ENCODE measurements at regions not wholly inside any gene's neighbourhood (a gene's known extent, or its start where the extent isn't known, plus 50 kb on each side); places are given as distances from the start of the nearest gene placed in this dataset.

- Mint-ChIP-seq H3K27ac (no peak overlapping the region), H3K36me3 (no peaks in the 10 kb centered on the region), H3K9me3 (peaks cover 0 to 14% (median 6%) of the 10 kb centered on the region in 9 donors), H3K27me3 (peaks cover 0 to 8% (median 0%) of the 10 kb centered on the region in 5 donors), H3K4me1 (no peaks in the 10 kb centered on the region), H3K4me3 (no peak overlapping the region)
- POLR2A ChIA-PET: no interaction called here
- DNase-seq: no peak
- ATAC-seq: no peak
Measured at GRCh38 chr3:180092889-180093288, 56.2 kb upstream of the PEX5L start.

GRCh38 chr3:180093535-180093934, 56.8 kb upstream of the PEX5L start:
- H3K9me3 Mint-ChIP-seq: peaks cover 0 to 14% (median 6%) of the 10 kb centered on the region in 9 donors
- H3K27me3 Mint-ChIP-seq: peaks cover 0 to 8% (median 2%) of the 10 kb centered on the region in 5 donors
- POLR2A ChIA-PET: no interaction called here
- no peak overlapping the region for H3K4me3 Mint-ChIP-seq
- no peaks in the 10 kb centered on the region for H3K36me3 Mint-ChIP-seq
- H3K4me1 Mint-ChIP-seq: no peaks in the 10 kb centered on the region
- ATAC-seq (no peak), DNase-seq (no peak)
- H3K27ac Mint-ChIP-seq: no peak overlapping the region

GRCh38 chr3:180097626-180098025, 60.9 kb upstream of the PEX5L start:
- POLR2A ChIA-PET: no interaction called here
- no peaks in the 10 kb centered on the region for H3K4me1 Mint-ChIP-seq
- no peak overlapping the region for H3K4me3 Mint-ChIP-seq
- no peak overlapping the region for H3K27ac Mint-ChIP-seq
- ATAC-seq: no peak
- H3K9me3 Mint-ChIP-seq: peaks cover 0 to 4% (median 2%) of the 10 kb centered on the region in 9 donors
- peaks cover 0 to 4% (median 0%) of the 10 kb centered on the region in 5 donors for H3K27me3 Mint-ChIP-seq
- H3K36me3 Mint-ChIP-seq: no peaks in the 10 kb centered on the region
- no peak for DNase-seq

- ATAC-seq: no peak
- no peak for DNase-seq
- Mint-ChIP-seq H3K27me3 (peaks cover 0 to 4% (median 0%) of the 10 kb centered on the region in 5 donors), H3K36me3 (no peaks in the 10 kb centered on the region), H3K27ac (no peak overlapping the region), H3K4me1 (no peaks in the 10 kb centered on the region), H3K9me3 (peaks cover 0 to 13% (median 0%) of the 10 kb centered on the region in 9 donors), H3K4me3 (no peak overlapping the region)
- POLR2A ChIA-PET: no interaction called here
Measured at GRCh38 chr3:180102134-180102533, 65.4 kb upstream of the PEX5L start.

- Mint-ChIP-seq H3K4me3 (no peak overlapping the region), H3K36me3 (no peaks in the 10 kb centered on the region), H3K27me3 (peaks cover 0 to 4% (median 0%) of the 10 kb centered on the region in 5 donors), H3K9me3 (peaks cover 0 to 13% (median 0%) of the 10 kb centered on the region in 9 donors), H3K27ac (no peak overlapping the region), H3K4me1 (no peaks in the 10 kb centered on the region)
- POLR2A ChIA-PET: no interaction called here
- DNase-seq: no peak
- no peak for ATAC-seq
Measured at GRCh38 chr3:180102604-180103003, 65.9 kb upstream of the PEX5L start.

- POLR2A ChIA-PET: no interaction called here
Measured at GRCh38 chr3:180116203-180116602, 79.5 kb upstream of the PEX5L start.

GRCh38 chr3:180116658-180117057, 79.9 kb upstream of the PEX5L start:
- POLR2A ChIA-PET: no interaction called here
- H3K9me3 Mint-ChIP-seq: peaks cover 0 to 10% (median 0%) of the 10 kb centered on the region in 9 donors
- no peak for DNase-seq
- no peak overlapping the region for H3K27ac Mint-ChIP-seq
- no peaks in the 10 kb centered on the region for H3K4me1 Mint-ChIP-seq
- no peaks in the 10 kb centered on the region for H3K36me3 Mint-ChIP-seq
- no peaks in the 10 kb centered on the region for H3K27me3 Mint-ChIP-seq
- H3K4me3 Mint-ChIP-seq: no peak overlapping the region
- ATAC-seq: no peak

More at GRCh38 chr3:180116203-180116602, 79.5 kb upstream of the PEX5L start:
- H3K9me3 Mint-ChIP-seq: peaks cover 0 to 6% (median 0%) of the 10 kb centered on the region in 9 donors
- H3K27ac Mint-ChIP-seq: no peak overlapping the region
- no peaks in the 10 kb centered on the region for H3K27me3 Mint-ChIP-seq
- ATAC-seq (no peak), DNase-seq (no peak)
- no peaks in the 10 kb centered on the region for H3K4me1 Mint-ChIP-seq
- H3K36me3 Mint-ChIP-seq: no peaks in the 10 kb centered on the region
- no peak overlapping the region for H3K4me3 Mint-ChIP-seq

GRCh38 chr3:180117381-180118163, 80.8 kb upstream of the PEX5L start:
- DNase-seq (no peak), ATAC-seq (no peak)
- H3K4me1 Mint-ChIP-seq: no peaks in the 10 kb centered on the region
- H3K4me3 Mint-ChIP-seq: no peak overlapping the region
- H3K27me3 Mint-ChIP-seq: no peaks in the 10 kb centered on the region
- H3K27ac Mint-ChIP-seq: no peak overlapping the region
- POLR2A ChIA-PET: no interaction called here
- H3K9me3 Mint-ChIP-seq: peaks cover 0 to 12% (median 3%) of the 10 kb centered on the region in 9 donors
- no peaks in the 10 kb centered on the region for H3K36me3 Mint-ChIP-seq

- peaks cover 0 to 5% (median 0%) of the 10 kb centered on the region in 3 donors for H3K36me3 Mint-ChIP-seq
- POLR2A ChIA-PET: no interaction called here
- H3K27ac Mint-ChIP-seq: no peak overlapping the region
- DNase-seq (no peak), ATAC-seq (no peak)
- H3K4me3 Mint-ChIP-seq: no peak overlapping the region
- no peaks in the 10 kb centered on the region for H3K4me1 Mint-ChIP-seq
- H3K9me3 Mint-ChIP-seq: peaks cover 4 to 16% (median 8%) of the 10 kb centered on the region in 9 donors
- peaks cover 0 to 3% (median 0%) of the 10 kb centered on the region in 5 donors for H3K27me3 Mint-ChIP-seq
Measured at GRCh38 chr3:180119567-180119966, 82.8 kb upstream of the PEX5L start.

- no peak overlapping the region for H3K4me3 Mint-ChIP-seq
- no peak for ATAC-seq
Measured at GRCh38 chr3:180123928-180124327, 87.2 kb upstream of the PEX5L start.

GRCh38 chr3:180131169-180131568, 94.4 kb upstream of the PEX5L start:
- Mint-ChIP-seq H3K27me3 (peaks cover 0 to 6% (median 1%) of the 10 kb centered on the region in 5 donors), H3K9me3 (peaks cover 0 to 26% (median 5%) of the 10 kb centered on the region in 9 donors), H3K36me3 (peaks cover 0 to 10% (median 0%) of the 10 kb centered on the region in 3 donors), H3K27ac (no peak overlapping the region), H3K4me1 (no peaks in the 10 kb centered on the region), H3K4me3 (no peak overlapping the region)
- ATAC-seq (no peak), DNase-seq (no peak)
- POLR2A ChIA-PET: no interaction called here

More at GRCh38 chr3:180123928-180124327, 87.2 kb upstream of the PEX5L start:
- Mint-ChIP-seq H3K27ac (no peak overlapping the region), H3K27me3 (peaks cover 0 to 5% (median 1%) of the 10 kb centered on the region in 5 donors), H3K36me3 (peaks cover 0 to 22% (median 0%) of the 10 kb centered on the region in 3 donors), H3K9me3 (peaks cover 4 to 44% (median 13%) of the 10 kb centered on the region in 9 donors), H3K4me1 (no peaks in the 10 kb centered on the region)
- POLR2A ChIA-PET: no interaction called here
- no peak for DNase-seq

GRCh38 chr3:180135101-180135500, 98.4 kb upstream of the PEX5L start:
- Mint-ChIP-seq H3K27ac (no peak overlapping the region), H3K9me3 (peaks cover 0 to 5% (median 0%) of the 10 kb centered on the region in 9 donors), H3K4me1 (no peaks in the 10 kb centered on the region), H3K4me3 (no peak overlapping the region), H3K36me3 (no peaks in the 10 kb centered on the region), H3K27me3 (peaks cover 0 to 2% (median 0%) of the 10 kb centered on the region in 5 donors)
- DNase-seq (no peak), ATAC-seq (no peak)
- POLR2A ChIA-PET: no interaction called here

GRCh38 chr3:180138871-180139270, 102.1 kb upstream of the PEX5L start:
- ATAC-seq (no peak), DNase-seq (no peak)
- Mint-ChIP-seq H3K36me3 (peaks cover 0 to 4% (median 0%) of the 10 kb centered on the region in 3 donors), H3K9me3 (peaks cover 0 to 7% (median 0%) of the 10 kb centered on the region in 9 donors), H3K4me1 (no peaks in the 10 kb centered on the region), H3K4me3 (no peak overlapping the region), H3K27ac (no peak overlapping the region), H3K27me3 (peaks cover 0 to 2% (median 0%) of the 10 kb centered on the region in 5 donors)
- POLR2A ChIA-PET: no interaction called here
